ENCODE measurements at regions not wholly inside any gene's neighbourhood (a gene's known extent, or its start where the extent isn't known, plus 50 kb on each side); places are given as distances from the start of the nearest gene placed in this dataset.

DNA sequence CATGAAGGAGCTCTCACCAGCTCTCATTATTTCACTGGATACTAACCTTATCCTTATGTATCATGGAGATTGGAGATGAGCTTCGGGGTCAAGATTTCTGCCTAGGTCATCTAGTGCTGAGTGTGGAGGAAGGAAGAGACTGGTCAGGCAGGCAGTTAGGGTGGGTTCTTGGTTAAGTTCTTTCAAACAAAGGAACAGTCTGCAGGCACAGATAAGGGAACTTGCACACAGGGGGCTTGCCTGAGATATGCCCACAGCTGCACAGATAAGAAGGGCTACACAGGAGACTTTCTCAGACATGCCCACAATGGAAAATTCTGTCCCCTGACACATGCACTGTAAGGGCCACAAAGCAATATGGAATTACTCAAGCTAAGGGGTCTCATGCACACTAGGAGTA, 904.1 kb downstream of the NLGN4X start:
- TF ChIP-seq GATA2 (CRISPR knock-in tag; IDR thresholded peaks at IDR 0.05): no peak
- no peak for TF ChIP-seq RCOR1 (IDR thresholded peaks at IDR 0.05; ENCODE audit: low read length)
- no peak for TF ChIP-seq JUND (IDR thresholded peaks at IDR 0.05)
- no peak for TF ChIP-seq GABPA (IDR thresholded peaks at IDR 0.05; ENCODE audit: low read depth)
- TF ChIP-seq POLR2AphosphoS5 (IDR thresholded peaks at IDR 0.05; ENCODE audit: low read depth, low read length): no peak
- TF ChIP-seq, protein P1, sequence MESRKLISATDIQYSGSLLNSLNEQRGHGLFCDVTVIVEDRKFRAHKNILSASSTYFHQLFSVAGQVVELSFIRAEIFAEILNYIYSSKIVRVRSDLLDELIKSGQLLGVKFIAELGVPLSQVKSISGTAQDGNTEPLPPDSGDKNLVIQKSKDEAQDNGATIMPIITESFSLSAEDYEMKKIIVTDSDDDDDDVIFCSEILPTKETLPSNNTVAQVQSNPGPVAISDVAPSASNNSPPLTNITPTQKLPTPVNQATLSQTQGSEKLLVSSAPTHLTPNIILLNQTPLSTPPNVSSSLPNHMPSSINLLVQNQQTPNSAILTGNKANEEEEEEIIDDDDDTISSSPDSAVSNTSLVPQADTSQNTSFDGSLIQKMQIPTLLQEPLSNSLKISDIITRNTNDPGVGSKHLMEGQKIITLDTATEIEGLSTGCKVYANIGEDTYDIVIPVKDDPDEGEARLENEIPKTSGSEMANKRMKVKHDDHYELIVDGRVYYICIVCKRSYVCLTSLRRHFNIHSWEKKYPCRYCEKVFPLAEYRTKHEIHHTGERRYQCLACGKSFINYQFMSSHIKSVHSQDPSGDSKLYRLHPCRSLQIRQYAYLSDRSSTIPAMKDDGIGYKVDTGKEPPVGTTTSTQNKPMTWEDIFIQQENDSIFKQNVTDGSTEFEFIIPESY (IDR thresholded peaks at IDR 0.05; ENCODE audit: borderline replicate concordance, low read depth): no peak
- no peak for TF ChIP-seq MXI1 (IDR thresholded peaks at IDR 0.05; ENCODE audit: low read depth, low read length)
- TF ChIP-seq, protein P2, sequence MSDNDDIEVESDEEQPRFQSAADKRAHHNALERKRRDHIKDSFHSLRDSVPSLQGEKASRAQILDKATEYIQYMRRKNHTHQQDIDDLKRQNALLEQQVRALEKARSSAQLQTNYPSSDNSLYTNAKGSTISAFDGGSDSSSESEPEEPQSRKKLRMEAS (IDR thresholded peaks at IDR 0.05; ENCODE audit: low read depth): no peak
- TF ChIP-seq, protein P3, sequence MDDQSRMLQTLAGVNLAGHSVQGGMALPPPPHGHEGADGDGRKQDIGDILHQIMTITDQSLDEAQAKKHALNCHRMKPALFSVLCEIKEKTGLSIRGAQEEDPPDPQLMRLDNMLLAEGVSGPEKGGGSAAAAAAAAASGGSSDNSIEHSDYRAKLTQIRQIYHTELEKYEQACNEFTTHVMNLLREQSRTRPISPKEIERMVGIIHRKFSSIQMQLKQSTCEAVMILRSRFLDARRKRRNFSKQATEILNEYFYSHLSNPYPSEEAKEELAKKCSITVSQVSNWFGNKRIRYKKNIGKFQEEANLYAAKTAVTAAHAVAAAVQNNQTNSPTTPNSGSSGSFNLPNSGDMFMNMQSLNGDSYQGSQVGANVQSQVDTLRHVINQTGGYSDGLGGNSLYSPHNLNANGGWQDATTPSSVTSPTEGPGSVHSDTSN (IDR thresholded peaks at IDR 0.05): no peak
- TF ChIP-seq RAD21 (IDR thresholded peaks at IDR 0.05; ENCODE audit: low read length): no peak
- TF ChIP-seq, protein P4, sequence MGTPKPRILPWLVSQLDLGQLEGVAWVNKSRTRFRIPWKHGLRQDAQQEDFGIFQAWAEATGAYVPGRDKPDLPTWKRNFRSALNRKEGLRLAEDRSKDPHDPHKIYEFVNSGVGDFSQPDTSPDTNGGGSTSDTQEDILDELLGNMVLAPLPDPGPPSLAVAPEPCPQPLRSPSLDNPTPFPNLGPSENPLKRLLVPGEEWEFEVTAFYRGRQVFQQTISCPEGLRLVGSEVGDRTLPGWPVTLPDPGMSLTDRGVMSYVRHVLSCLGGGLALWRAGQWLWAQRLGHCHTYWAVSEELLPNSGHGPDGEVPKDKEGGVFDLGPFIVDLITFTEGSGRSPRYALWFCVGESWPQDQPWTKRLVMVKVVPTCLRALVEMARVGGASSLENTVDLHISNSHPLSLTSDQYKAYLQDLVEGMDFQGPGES (IDR thresholded peaks at IDR 0.05; ENCODE audit: low read depth, low read length): no peak
- TF ChIP-seq ELF1 (IDR thresholded peaks at IDR 0.05): no peak
- no peak for TF ChIP-seq EZH2phosphoT487 (IDR thresholded peaks at IDR 0.05; ENCODE audit: borderline replicate concordance, low read depth)
- TF ChIP-seq NFIC (IDR thresholded peaks at IDR 0.05; ENCODE audit: borderline replicate concordance): no peak
- no peak for TF ChIP-seq FOXJ3 (CRISPR knock-in tag; IDR thresholded peaks at IDR 0.05)
- TF ChIP-seq EP300 (IDR thresholded peaks at IDR 0.05; ENCODE audit: borderline replicate concordance in 1 of 2, low read depth in 1 of 2, low read length in 1 of 2): no peak
- no peak for TF ChIP-seq FOXM1 (IDR thresholded peaks at IDR 0.05; ENCODE audit: low read depth)
- H3K9ac ChIP-seq: no peak overlapping the region
- POLR2A ChIA-PET: no interaction called here
- no peaks in the 10 kb centered on the region for H3K4me1 ChIP-seq (ENCODE audit: control insufficient read depth in 1 of 2, insufficient read depth in 2 of 2, low read depth in 1 of 2, low read length in 1 of 2)
- H3K9me2 ChIP-seq: no peaks in the 10 kb centered on the region
- 8% methylated on average over 1 of the region's 1 CpG for WGBS (ENCODE audit: low lambda C conversion rate)
- H3K4me2 ChIP-seq: no peak overlapping the region
- H4K20me1 ChIP-seq (ENCODE audit: insufficient read depth): no peaks in the 10 kb centered on the region
- no peaks in the 10 kb centered on the region for H3K36me3 ChIP-seq (replicated peaks in 1 of 2; ENCODE audit: control insufficient read depth in 1 of 2, insufficient read depth in 2 of 2, low read length in 1 of 2)
- H3K9me3 ChIP-seq: peaks cover 2% of the 10 kb centered on the region; the same call in 1 of the 2 replicates
- no peak overlapping the region for H2AFZ ChIP-seq (ENCODE audit: low read depth)
- H3K79me2 ChIP-seq (ENCODE audit: insufficient read depth): no peaks in the 10 kb centered on the region
- DNase-seq: no peak
- CTCF ChIA-PET: no interaction called here
- no peak overlapping the region for H3K27ac ChIP-seq (ENCODE audit: low read depth in 2 of 2, low read length in 1 of 2)
- H3F3A ChIP-seq (replicated peaks; ENCODE audit: insufficient read depth): no peaks in the 10 kb centered on the region
- no peaks in the 10 kb centered on the region for H3K27me3 ChIP-seq (ENCODE audit: insufficient read depth)
- H3K4me3 ChIP-seq (ENCODE audit: low read depth in 2 of 2, low read length in 1 of 2): no peak overlapping the region

All from SK-N-SH (cell line).